ENCODE measurements at regions not wholly inside any gene's neighbourhood (a gene's known extent, or its start where the extent isn't known, plus 50 kb on each side); places are given as distances from the start of the nearest gene placed in this dataset.

GRCh38 chr2:12127638-12128037 is 381.2 kb downstream of the LPIN1 start:
- DNase-seq, result peak in 1 of 2 donors; percentile 35

- DNase-seq, result no peak
Observed at GRCh38 chr2:12131975-12132374, 385.5 kb downstream of the LPIN1 start.

GRCh38 chr2:12141618-12142258 is 395.3 kb downstream of the LPIN1 start:
- no peak for DNase-seq

GRCh38 chr2:12151716-12152115 is 405.3 kb downstream of the LPIN1 start:
- no peak for DNase-seq

- no peak for DNase-seq
Observed at GRCh38 chr2:12152888-12153287, 406.5 kb downstream of the LPIN1 start.

GRCh38 chr2:12155303-12156051 is 409.0 kb downstream of the LPIN1 start:
- no peak for DNase-seq

- no peak for DNase-seq
Observed at GRCh38 chr2:12156349-12156748, 409.9 kb downstream of the LPIN1 start.

- no peak for DNase-seq
Observed at GRCh38 chr2:12161085-12161484, 414.7 kb downstream of the LPIN1 start.

- DNase-seq, result no peak
Observed at GRCh38 chr2:12162269-12163247, 416.1 kb downstream of the LPIN1 start.

GRCh38 chr2:12163866-12164265 is 417.4 kb downstream of the LPIN1 start:
- DNase-seq, result no peak

- no peak for DNase-seq
Observed at GRCh38 chr2:12164689-12165088, 418.3 kb downstream of the LPIN1 start.

- DNase-seq, result peak in 1 of 2 donors; percentile 4
Observed at GRCh38 chr2:12167525-12168317, 421.3 kb downstream of the LPIN1 start.

- no peak for DNase-seq
Observed at GRCh38 chr2:12168354-12168753, 421.9 kb downstream of the LPIN1 start.

GRCh38 chr2:12168791-12169388 is 422.5 kb downstream of the LPIN1 start:
- peak; percentile 7 to 59 for DNase-seq

- DNase-seq, result peak; percentile 59 to 68
Observed at GRCh38 chr2:12169721-12170120, 423.3 kb downstream of the LPIN1 start.

GRCh38 chr2:12170121-12170520 is 423.7 kb downstream of the LPIN1 start:
- DNase-seq, result no peak

- DNase-seq, result no peak
Observed at GRCh38 chr2:12173271-12173942, 427.0 kb downstream of the LPIN1 start.

GRCh38 chr2:12173943-12174340 is 427.5 kb downstream of the LPIN1 start:
- DNase-seq, result no peak

- DNase-seq, result no peak
Observed at GRCh38 chr2:12175323-12175722, 428.9 kb downstream of the LPIN1 start.

- peak; percentile 8 to 46 for DNase-seq
Observed at GRCh38 chr2:12176623-12177454, 430.4 kb downstream of the LPIN1 start.

Measured in CD4-positive, alpha-beta T cell treated with Interleukin-4 for 1 hour (primary cell).